Trophoblast cell (in vitro differentiated cells and primary cell): ENCODE measurements at regions not wholly inside any gene's neighbourhood (a gene's known extent, or its start where the extent isn't known, plus 50 kb on each side); places are given as distances from the start of the nearest gene placed in this dataset.
A peak's percentile ranks its signal among the peaks of the same experiment; 100 is the strongest.
"Not testable (repeated sequence)": the region's sequence is repeated elsewhere in the genome, so short reads cannot be mapped to it uniquely, and the experiment has no call there.

Experiments
- DNase-seq, 2 donors: peaks; one replicate each; pipeline ENCODE4 v3.0.0-alpha.2; 2016
- H2AFZ ChIP-seq: 2 replicates; pipeline ENCODE4 v1.6.1; 2013; ENCODE audit warnings: low read length, moderate library complexity, mild to moderate bottlenecking; ENCODE audit not compliant: insufficient read depth, poor library complexity
- H2AK5ac ChIP-seq: 2 replicates; pipeline ENCODE4 v1.6.1; 2013; ENCODE audit warnings: mild to moderate bottlenecking, low read length
- H2BK120ac ChIP-seq: 2 replicates; pipeline ENCODE4 v1.6.1; 2013; ENCODE audit warnings: low read length, mild to moderate bottlenecking, moderate library complexity; ENCODE audit not compliant: insufficient read depth, poor library complexity
- H2BK12ac ChIP-seq: 2 replicates; pipeline ENCODE4 v1.6.1; 2013; ENCODE audit warnings: mild to moderate bottlenecking, low read length, moderate library complexity
- H2BK5ac ChIP-seq: 2 replicates; pipeline ENCODE4 v1.6.1; 2013; ENCODE audit warnings: low read length, low read depth, moderate library complexity, mild to moderate bottlenecking; ENCODE audit not compliant: poor library complexity
- H3K14ac ChIP-seq: 2 replicates; pipeline ENCODE4 v1.6.1; 2013; ENCODE audit warnings: mild to moderate bottlenecking, low read length
- H3K18ac ChIP-seq: 2 replicates; pipeline ENCODE4 v1.6.1; 2013; ENCODE audit warnings: mild to moderate bottlenecking, low read length
- H3K23ac ChIP-seq: 2 replicates; pipeline ENCODE4 v1.6.1; 2013; ENCODE audit warnings: low read length
- H3K27ac ChIP-seq: 2 replicates; pipeline ENCODE4 v1.5.1; 2013; ENCODE audit warnings: low read depth, mild to moderate bottlenecking, inconsistent platforms, low read length, moderate library complexity
- H3K27me3 ChIP-seq: 2 replicates; pipeline ENCODE4 v1.6.1; 2013; ENCODE audit warnings: inconsistent platforms, mild to moderate bottlenecking, low read length, moderate library complexity; ENCODE audit not compliant: insufficient read depth
- H3K36me3 ChIP-seq, 2 experiments: 1 replicate in 1 of 2; 2 replicates in 1 of 2; pipeline ENCODE4 v1.6.1; 2013; ENCODE audit warnings: low read length in 2 of 2, mild to moderate bottlenecking in 2 of 2, moderate library complexity in 1 of 2; ENCODE audit not compliant: insufficient read depth in 2 of 2, control insufficient read depth in 1 of 2
- H3K4ac ChIP-seq: 2 replicates; pipeline ENCODE4 v1.6.1; 2013; ENCODE audit warnings: low read depth, mild to moderate bottlenecking, low read length, moderate library complexity
- H3K4me1 ChIP-seq, 2 experiments: 1 replicate in 1 of 2; 2 replicates in 1 of 2; pipeline ENCODE4 v1.6.1; 2013; ENCODE audit warnings: low read length in 2 of 2, mild to moderate bottlenecking in 2 of 2, moderate library complexity in 1 of 2; ENCODE audit not compliant: insufficient read depth in 2 of 2, control insufficient read depth in 1 of 2
- H3K4me2 ChIP-seq: 2 replicates; pipeline ENCODE4 v1.6.1; 2013; ENCODE audit warnings: inconsistent platforms, mild to moderate bottlenecking, low read length, moderate library complexity
- H3K4me3 ChIP-seq: 2 replicates; pipeline ENCODE4 v1.5.1; 2013; ENCODE audit warnings: mild to moderate bottlenecking, low read depth, low read length, inconsistent platforms
- H3K79me1 ChIP-seq: one replicate; pipeline ENCODE4 v1.6.1; 2013; ENCODE audit warnings: low read length
- H3K79me2 ChIP-seq: 2 replicates; pipeline ENCODE4 v1.6.1; 2013; ENCODE audit warnings: low read length, mild to moderate bottlenecking; ENCODE audit not compliant: control insufficient read depth, insufficient read depth, poor library complexity
- H3K9ac ChIP-seq: 2 replicates; pipeline ENCODE4 v1.6.1; 2013; ENCODE audit warnings: mild to moderate bottlenecking, low read length
- H3K9me3 ChIP-seq: 2 replicates; pipeline ENCODE4 v1.6.1; 2013; ENCODE audit warnings: low read depth, mild to moderate bottlenecking, control low read depth, inconsistent platforms, low read length; ENCODE audit not compliant: insufficient read depth
- H4K12ac ChIP-seq: 2 replicates; pipeline ENCODE4 v1.6.1; 2013; ENCODE audit warnings: low read depth, mild to moderate bottlenecking, low read length, moderate library complexity
- H4K8ac ChIP-seq: 2 replicates; pipeline ENCODE4 v1.6.1; 2013; ENCODE audit warnings: low read depth, mild to moderate bottlenecking, low read length, moderate library complexity
- H4K91ac ChIP-seq: one replicate; pipeline ENCODE4 v1.6.1; 2013; ENCODE audit warnings: low read depth, mild to moderate bottlenecking, low read length, moderate library complexity
- WGBS: extraction: QIAGEN DNeasy Blood & Tissue Kit; methylation state at CpG from one replicate; pipeline ENCODE4 v1.1.7; 2013; ENCODE audit warnings: missing lambda C conversion rate; ENCODE audit not compliant: insufficient read length, insufficient coverage; ENCODE audit errors: extremely low coverage; 5-methylcytosine and 5-hydroxymethylcytosine counted together

- H3K14ac ChIP-seq, H4K91ac ChIP-seq, H2AFZ ChIP-seq, H3K79me2 ChIP-seq, H3K27me3 ChIP-seq, H3K4me1 ChIP-seq, H2BK12ac ChIP-seq, H4K12ac ChIP-seq, H3K36me3 ChIP-seq, H2BK120ac ChIP-seq, H3K4me2 ChIP-seq, H4K8ac ChIP-seq, H3K4me3 ChIP-seq, H2AK5ac ChIP-seq, H3K18ac ChIP-seq, DNase-seq, H3K23ac ChIP-seq, H3K4ac ChIP-seq, H2BK5ac ChIP-seq, H3K9ac ChIP-seq, H3K79me1 ChIP-seq, H3K27ac ChIP-seq: not testable (repeated sequence)
- WGBS = no CpG with 5 or more reads among the region's 3 CpGs
- H3K9me3 ChIP-seq = peaks cover 22% of the 10 kb centered on the region
Observed at GRCh38 chr15:20283651-20284050, 257.9 kb downstream of the GOLGA6L6 start.

- H3K18ac ChIP-seq, H2BK12ac ChIP-seq, H3K4me3 ChIP-seq, H4K8ac ChIP-seq, H4K91ac ChIP-seq, H3K79me2 ChIP-seq, H2BK120ac ChIP-seq, H3K23ac ChIP-seq, H3K4ac ChIP-seq, H2AK5ac ChIP-seq, H3K79me1 ChIP-seq, H4K12ac ChIP-seq, H3K9ac ChIP-seq, H2BK5ac ChIP-seq, H3K27me3 ChIP-seq, H3K36me3 ChIP-seq, H3K27ac ChIP-seq, H3K4me1 ChIP-seq, H3K4me2 ChIP-seq, H2AFZ ChIP-seq, H3K14ac ChIP-seq: not testable (repeated sequence)
- no CpG with 5 or more reads among the region's 29 CpGs for WGBS
- H3K9me3 ChIP-seq = peaks cover 22% of the 10 kb centered on the region
- peak; percentile 51 to 84 for DNase-seq
Observed at GRCh38 chr15:20282491-20282943, 259.1 kb downstream of the GOLGA6L6 start.

DNA sequence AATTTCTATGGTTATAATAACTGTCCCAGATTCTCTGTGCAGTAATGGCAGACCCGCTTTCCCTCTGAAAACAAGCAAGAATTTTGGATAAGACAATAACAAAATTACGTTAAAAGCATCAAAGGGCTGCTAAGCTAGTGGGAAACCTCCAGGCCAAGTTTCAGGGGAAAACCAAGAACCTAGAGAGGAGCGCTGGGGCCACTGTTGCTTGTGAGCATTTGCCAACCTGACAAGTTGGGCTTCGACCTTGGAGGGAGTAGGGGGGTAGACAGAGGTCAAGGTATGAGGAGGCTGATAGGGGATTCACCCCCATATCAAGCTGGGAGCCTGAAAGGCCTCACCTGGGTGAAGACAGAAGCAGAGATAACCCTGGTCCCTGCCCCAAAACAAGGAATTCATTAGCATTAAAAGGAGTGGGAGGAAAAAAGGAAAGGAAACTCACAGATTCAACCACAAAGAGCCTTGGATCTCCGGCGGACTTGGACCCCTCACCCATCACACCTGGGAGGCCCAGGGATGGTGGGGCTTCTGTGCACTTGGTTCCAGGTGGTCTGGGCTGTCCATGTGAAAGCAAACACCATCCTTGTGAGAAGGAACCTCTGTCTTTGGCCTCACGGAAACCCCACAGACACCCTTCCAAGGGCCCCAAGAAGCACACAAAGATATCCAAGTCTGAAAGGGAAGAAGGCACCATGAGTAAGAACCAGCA lies 259.9 kb downstream of the GOLGA6L6 start:
- not testable (repeated sequence) for H4K8ac ChIP-seq, H3K14ac ChIP-seq, H2BK5ac ChIP-seq, H3K4me3 ChIP-seq, H3K4me2 ChIP-seq, H3K79me1 ChIP-seq, H3K36me3 ChIP-seq, H4K91ac ChIP-seq, H4K12ac ChIP-seq, H3K18ac ChIP-seq, H2BK12ac ChIP-seq, H3K4me1 ChIP-seq, H3K79me2 ChIP-seq, H3K9ac ChIP-seq, H2BK120ac ChIP-seq, H2AK5ac ChIP-seq, DNase-seq, H3K23ac ChIP-seq, H3K27ac ChIP-seq, H3K27me3 ChIP-seq, H3K4ac ChIP-seq, H2AFZ ChIP-seq
- no CpG with 5 or more reads among the region's 7 CpGs for WGBS
- H3K9me3 ChIP-seq = peaks cover 24% of the 10 kb centered on the region

DNA sequence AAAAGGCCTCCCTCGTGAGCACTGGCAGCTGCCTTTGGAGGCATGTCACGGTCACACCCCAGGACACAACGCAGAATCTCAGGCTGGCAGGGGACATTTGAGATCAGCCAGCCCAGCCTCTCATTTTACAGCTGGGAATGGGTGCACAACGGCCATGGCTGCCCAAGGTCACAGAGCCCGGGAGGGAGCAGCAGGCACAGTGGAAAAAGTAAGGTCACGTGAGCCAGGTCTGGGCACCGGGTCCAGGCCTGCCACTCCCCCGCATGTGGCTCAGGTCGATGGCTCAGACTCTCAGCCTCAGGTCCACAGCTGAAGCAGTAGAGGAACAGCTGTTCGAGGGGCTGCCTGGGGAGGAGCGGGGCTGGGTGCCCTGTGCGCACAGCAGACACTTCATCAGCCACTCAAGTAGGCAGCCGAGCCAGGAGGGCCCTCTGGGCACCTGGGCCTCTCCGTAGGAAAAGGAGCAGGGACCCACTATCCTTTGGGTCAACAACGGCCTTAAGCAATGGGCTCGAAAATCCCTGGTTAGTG lies 260.6 kb downstream of the GOLGA6L6 start:
- no peak overlapping the region for H2AK5ac ChIP-seq

More for the DNA sequence above, 260.6 kb downstream of the GOLGA6L6 start:
- H3K27ac ChIP-seq = no peak overlapping the region
- H4K91ac ChIP-seq = no peak overlapping the region
- no peak overlapping the region for H3K14ac ChIP-seq
- H2BK5ac ChIP-seq = no peak overlapping the region
- no peak overlapping the region for H4K12ac ChIP-seq
- no peak overlapping the region for H3K4me2 ChIP-seq
- no CpG with 5 or more reads among the region's 16 CpGs for WGBS
- no peaks in the 10 kb centered on the region for H3K36me3 ChIP-seq
- no peak overlapping the region for H3K23ac ChIP-seq
- H3K9ac ChIP-seq = no peak overlapping the region
- H4K8ac ChIP-seq = no peak overlapping the region
- no peak overlapping the region for H2AFZ ChIP-seq
- no peak overlapping the region for H3K4me3 ChIP-seq
- H3K79me2 ChIP-seq = no peaks in the 10 kb centered on the region
- no peak overlapping the region for H2BK12ac ChIP-seq
- H2BK120ac ChIP-seq = no peak overlapping the region
- no peak for DNase-seq
- no peak overlapping the region for H3K18ac ChIP-seq
- H3K4me1 ChIP-seq = no peaks in the 10 kb centered on the region
- no peaks in the 10 kb centered on the region for H3K79me1 ChIP-seq
- no peaks in the 10 kb centered on the region for H3K27me3 ChIP-seq
- H3K4ac ChIP-seq = no peak overlapping the region
- H3K9me3 ChIP-seq = peaks cover 27% of the 10 kb centered on the region
